Vagina (tissue), 2 donors: ENCODE measurements at regions not wholly inside any gene's neighbourhood (a gene's known extent, or its start where the extent isn't known, plus 50 kb on each side); places are given as distances from the start of the nearest gene placed in this dataset.
A peak's percentile ranks its signal among the peaks of the same experiment; 100 is the strongest.

Source experiments
- DNase-seq, 2 donors: peaks; one replicate each; pipeline ENCODE4 v3.0.0-alpha.2; 2017; ENCODE audit errors: extremely low spot score in 2 of 2
- H3K27ac ChIP-seq: fragments of 200-600 bp; sonication (generic); one replicate; pipeline ENCODE4 v1.5.1; 2019
- H3K27me3 ChIP-seq: fragments of 200-600 bp; sonication (generic); one replicate; pipeline ENCODE4 v1.5.1; 2019
- H3K36me3 ChIP-seq, 2 donors: fragments of 200-600 bp; sonication (generic); one replicate each; pipeline ENCODE4 v1.5.1; 2017 to 2019
- H3K4me1 ChIP-seq: fragments of 200-600 bp; sonication (generic); one replicate; pipeline ENCODE4 v1.5.1; 2019
- H3K4me3 ChIP-seq, 2 donors: fragments of 200-600 bp; sonication (generic); 1 replicate in 1 of 2; 2 replicates in 1 of 2; pipeline ENCODE4 v1.5.1; 2016 to 2019
- H3K9me3 ChIP-seq: fragments of 200-600 bp; sonication (generic); one replicate; pipeline ENCODE4 v1.5.1; 2019
- CTCF ChIP-seq, 3 experiments: fragments of 450-650 bp in 2 of 3; fragments of 200-600 bp in 1 of 3; sonication (generic) in 1 of 3; IDR thresholded peaks; one replicate each; pipeline ENCODE4 v1.5.1; 2017 to 2019; ENCODE audit warnings: antibody characterized with exemption in 3 of 3, mild to moderate bottlenecking in 2 of 3, moderate library complexity in 2 of 3
- POLR2A ChIP-seq, 2 donors: fragments of 450-650 bp; IDR thresholded peaks; one replicate each; pipeline ENCODE4 v1.6.1; 2017; ENCODE audit warnings: antibody characterized with exemption in 2 of 2, mild to moderate bottlenecking in 2 of 2, moderate library complexity in 2 of 2
- POLR2AphosphoS5 ChIP-seq, 2 donors: sonication (generic); formaldehyde crosslinking; IDR thresholded peaks; one replicate each; pipeline ENCODE4 v1.9.0; 2017; ENCODE audit warnings: antibody characterized with exemption in 2 of 2, mild to moderate bottlenecking in 2 of 2, low read depth in 1 of 2; ENCODE audit not compliant: insufficient read depth in 1 of 2
- intact Hi-C: fragments of 100-400 bp; cut with DNase I; formaldehyde crosslinking; loops from one replicate; pipeline ENCODE4 v1.15.1; 2023

GRCh38 chr2:42925742-42926433 lies 133.5 kb upstream of the HAAO start:
- intact Hi-C loops: no loop called here
- TF ChIP-seq CTCF (IDR thresholded peaks at IDR 0.05) (no peak), POLR2AphosphoS5 (IDR thresholded peaks at IDR 0.05; ENCODE audit: insufficient read depth in 1 of 2, low read depth in 1 of 2) (no peak), POLR2A (IDR thresholded peaks at IDR 0.05) (no peak)
- Histone ChIP-seq H3K27me3 (no peaks in the 10 kb centered on the region), H3K4me1 (peaks cover 98% of the 10 kb centered on the region), H3K27ac (peak overlapping the region; percentile 91), H3K9me3 (no peaks in the 10 kb centered on the region), H3K36me3 (no peaks in the 10 kb centered on the region), H3K4me3 (no peak overlapping the region)
- no peak for DNase-seq

GRCh38 chr2:42924418-42924886 lies 132.1 kb upstream of the HAAO start:
- peak overlapping the region in 1 of 2 donors; percentile 4 for H3K4me3 ChIP-seq
- H3K4me1 ChIP-seq: peaks cover 90% of the 10 kb centered on the region
- no peaks in the 10 kb centered on the region for H3K27me3 ChIP-seq
- no peak for DNase-seq
- H3K36me3 ChIP-seq: no peaks in the 10 kb centered on the region
- no peaks in the 10 kb centered on the region for H3K9me3 ChIP-seq
- H3K27ac ChIP-seq: peak overlapping the region; percentile 91
- intact Hi-C loops: no loop called here
- no peak for TF ChIP-seq CTCF (IDR thresholded peaks at IDR 0.05)
- no peak for TF ChIP-seq POLR2A (IDR thresholded peaks at IDR 0.05)
- no peak for TF ChIP-seq POLR2AphosphoS5 (IDR thresholded peaks at IDR 0.05; ENCODE audit: insufficient read depth in 1 of 2, low read depth in 1 of 2)

GRCh38 chr2:42923580-42924417 lies 131.4 kb upstream of the HAAO start:
- peak overlapping the region; percentile 91 for H3K27ac ChIP-seq
- H3K36me3 ChIP-seq: no peaks in the 10 kb centered on the region
- H3K9me3 ChIP-seq: no peaks in the 10 kb centered on the region
- no peaks in the 10 kb centered on the region for H3K27me3 ChIP-seq
- no peak for DNase-seq
- peaks cover 84% of the 10 kb centered on the region for H3K4me1 ChIP-seq
- intact Hi-C loops: no loop called here
- no peak overlapping the region for H3K4me3 ChIP-seq
- TF ChIP-seq POLR2AphosphoS5 (IDR thresholded peaks at IDR 0.05; ENCODE audit: insufficient read depth in 1 of 2, low read depth in 1 of 2): no peak
- no peak for TF ChIP-seq POLR2A (IDR thresholded peaks at IDR 0.05)
- TF ChIP-seq CTCF (IDR thresholded peaks at IDR 0.05): no peak

GRCh38 chr2:42922790-42923579 lies 130.6 kb upstream of the HAAO start:
- intact Hi-C loops: no loop called here
- TF ChIP-seq POLR2AphosphoS5 (IDR thresholded peaks at IDR 0.05; ENCODE audit: insufficient read depth in 1 of 2, low read depth in 1 of 2) (peak in 1 of 2 donors; percentile 49), CTCF (IDR thresholded peaks at IDR 0.05) (no peak)
- H3K36me3 ChIP-seq: no peaks in the 10 kb centered on the region
- H3K27me3 ChIP-seq: no peaks in the 10 kb centered on the region
- peaks cover 82% of the 10 kb centered on the region for H3K4me1 ChIP-seq
- no peak overlapping the region for H3K4me3 ChIP-seq
- DNase-seq: no peak
- H3K9me3 ChIP-seq: no peaks in the 10 kb centered on the region
- peak overlapping the region; percentile 91 for H3K27ac ChIP-seq
